Globus pallidus (tissue), 1 donor: ENCODE measurements at regions not wholly inside any gene's neighbourhood (a gene's known extent, or its start where the extent isn't known, plus 50 kb on each side); places are given as distances from the start of the nearest gene placed in this dataset.

Source experiments
- DNase-seq: peaks from one replicate; pipeline ENCODE4 v3.0.0-alpha.2; 2015; ENCODE audit warnings: low spot score

DNA sequence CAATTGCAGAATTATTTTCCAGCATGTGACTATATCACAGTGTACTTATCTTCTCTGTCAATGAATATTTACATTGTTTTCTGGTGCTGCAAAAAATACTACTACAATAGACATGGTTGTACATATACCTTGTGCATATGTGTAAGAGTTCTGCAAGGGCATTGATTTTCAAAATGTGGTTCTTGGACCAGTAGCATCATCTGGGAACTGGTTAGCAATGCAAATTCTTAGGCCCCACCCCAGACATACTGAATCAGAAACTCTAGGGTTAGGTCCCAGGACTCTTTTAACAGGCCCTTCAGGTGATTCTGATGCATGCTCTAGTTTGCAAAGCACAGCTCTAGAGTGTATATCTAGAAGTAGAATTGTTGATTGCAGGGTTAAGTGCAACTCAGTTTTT, 292.3 kb downstream of the ZNF621 start:
- no peak for DNase-seq

DNA sequence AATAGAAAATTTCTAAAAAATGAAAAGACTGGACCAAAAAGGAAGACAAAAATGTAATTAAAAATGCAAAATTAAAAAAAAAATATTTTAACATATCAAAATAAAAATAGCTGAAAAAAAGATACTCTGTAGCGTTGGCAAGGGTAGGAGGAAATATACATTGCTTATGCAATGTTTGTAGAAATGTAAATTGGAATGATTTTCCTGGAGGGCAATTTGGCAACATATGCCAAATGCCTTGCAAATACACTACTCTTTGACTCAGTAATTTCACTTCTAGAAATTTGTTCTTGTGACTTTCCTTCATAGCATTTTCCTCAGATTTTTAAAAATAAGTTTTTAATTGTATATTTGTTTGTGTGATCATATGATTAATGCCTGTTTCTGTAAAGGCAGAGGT, 296.6 kb downstream of the ZNF621 start:
- no peak for DNase-seq

DNA sequence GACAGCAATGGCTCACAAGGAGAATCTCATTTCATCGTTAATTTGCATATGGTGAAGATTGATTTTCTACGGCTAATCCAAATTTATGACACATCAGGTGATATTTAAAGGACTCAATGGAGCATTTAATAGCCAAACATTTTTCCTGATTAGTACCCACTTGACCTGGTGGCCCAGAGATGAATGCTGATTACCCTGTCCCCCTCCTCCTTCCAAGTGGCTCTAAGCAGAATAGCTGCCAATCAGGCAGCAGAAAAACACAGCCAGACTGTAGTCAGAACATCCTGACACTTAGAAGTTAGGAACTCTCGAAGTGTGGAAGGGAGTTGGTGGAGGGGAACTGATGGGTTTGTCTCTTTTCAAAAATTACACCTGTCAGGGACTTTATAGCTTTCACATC, 302.5 kb downstream of the ZNF621 start:
- no peak for DNase-seq

DNA sequence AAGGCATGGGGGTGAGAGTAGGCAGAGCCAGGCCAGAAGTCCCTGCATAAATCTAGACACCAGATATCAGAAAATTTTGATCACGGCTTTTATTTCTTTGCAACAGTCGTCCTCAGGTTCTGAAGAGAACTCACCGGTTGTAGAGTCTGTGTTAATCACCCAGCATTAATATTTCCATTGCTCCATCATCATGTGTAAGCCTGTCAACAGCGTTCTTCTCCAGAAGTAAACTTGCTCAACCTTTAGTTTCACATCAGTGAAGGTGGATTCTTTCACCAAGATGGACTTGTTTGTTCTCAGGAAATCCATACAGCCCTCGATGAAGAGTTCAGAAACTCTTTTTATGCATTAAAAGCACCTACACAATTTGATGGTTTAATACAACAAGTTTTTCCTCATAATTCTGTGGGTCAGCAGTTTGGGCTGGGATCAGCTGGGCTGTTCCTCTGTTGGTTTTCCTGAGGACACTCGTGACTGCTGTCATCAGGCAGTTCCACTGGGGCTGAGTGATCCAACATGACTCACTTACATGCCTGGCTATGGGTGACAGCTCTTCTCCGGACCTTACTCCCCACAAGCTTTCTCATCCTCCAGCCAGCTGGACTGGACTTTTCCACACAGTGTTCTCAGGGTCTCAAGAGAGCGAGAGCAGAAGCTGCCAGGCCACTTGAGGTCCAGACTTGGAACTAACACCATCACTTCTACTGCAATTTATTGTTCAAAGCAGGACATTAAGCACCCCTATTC, 303.4 kb downstream of the ZNF621 start:
- DNase-seq = no peak

DNA sequence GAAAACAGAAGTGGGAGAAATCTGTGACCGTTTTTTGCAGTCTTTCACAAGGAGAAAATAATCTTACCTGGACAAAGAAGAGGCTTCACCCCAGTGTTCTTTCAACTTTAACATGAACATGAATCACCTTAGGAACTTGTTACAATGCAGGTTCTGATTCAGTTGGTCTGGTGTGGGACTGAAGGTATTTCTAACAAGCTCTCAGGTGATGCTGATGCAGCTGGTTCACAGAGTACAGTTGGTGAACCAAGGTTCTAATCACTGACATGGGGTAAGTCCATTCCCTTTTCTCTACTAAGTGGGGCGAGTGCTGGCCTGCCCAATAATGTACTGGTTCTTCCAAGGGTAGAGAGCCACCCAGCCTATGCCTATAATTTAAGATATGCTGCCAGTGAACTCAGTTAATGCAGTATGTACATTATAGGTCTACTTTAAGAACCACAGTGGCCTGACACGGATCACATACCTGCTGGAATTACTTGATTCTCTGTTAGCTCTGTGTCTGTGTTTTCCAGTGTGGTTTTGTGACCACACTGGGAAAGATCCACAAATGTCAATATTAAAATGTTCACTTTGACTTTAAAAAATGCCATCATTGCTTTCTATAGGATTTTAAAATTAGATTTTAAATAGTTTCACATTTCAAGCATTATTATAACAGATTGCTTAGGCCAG, 304.1 kb downstream of the ZNF621 start:
- DNase-seq = no peak

DNA sequence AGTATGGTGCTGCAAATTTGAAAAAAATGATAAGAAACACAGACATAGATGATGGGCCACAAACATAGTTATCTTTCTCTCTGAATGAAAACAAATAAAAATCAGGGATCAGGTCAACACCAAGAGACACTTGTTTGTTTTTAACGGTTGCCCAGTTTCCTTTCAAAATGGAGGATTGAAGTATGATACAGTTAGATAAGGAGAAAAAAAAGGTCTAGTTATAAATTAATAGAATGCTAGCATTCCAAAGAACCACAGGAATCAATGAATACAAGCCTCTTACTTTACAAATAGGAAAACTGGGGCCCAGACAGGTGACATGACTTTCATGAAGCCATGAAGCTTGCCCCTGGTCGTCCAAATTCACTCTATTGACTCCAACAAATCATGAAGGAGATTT, 305.1 kb downstream of the ZNF621 start:
- no peak for DNase-seq

DNA sequence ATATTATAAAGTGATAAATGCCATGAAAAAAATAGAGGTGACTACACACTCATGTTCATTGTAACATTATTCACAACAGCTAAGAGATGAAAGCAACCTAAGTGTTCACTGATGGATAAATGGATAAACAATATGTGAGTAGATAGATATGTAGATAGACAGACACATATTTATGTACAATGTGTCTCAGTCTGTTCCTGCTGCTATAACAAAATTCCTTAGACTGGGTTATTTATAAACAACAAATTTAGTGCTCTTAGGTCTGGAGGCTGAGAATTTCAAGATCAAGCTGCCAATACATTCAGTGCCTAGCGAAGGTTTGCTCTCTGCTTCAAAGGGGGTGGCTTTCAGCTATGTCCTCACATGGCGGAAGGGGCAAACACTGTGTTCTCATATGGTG, 312.5 kb downstream of the ZNF621 start:
- no peak for DNase-seq

DNA sequence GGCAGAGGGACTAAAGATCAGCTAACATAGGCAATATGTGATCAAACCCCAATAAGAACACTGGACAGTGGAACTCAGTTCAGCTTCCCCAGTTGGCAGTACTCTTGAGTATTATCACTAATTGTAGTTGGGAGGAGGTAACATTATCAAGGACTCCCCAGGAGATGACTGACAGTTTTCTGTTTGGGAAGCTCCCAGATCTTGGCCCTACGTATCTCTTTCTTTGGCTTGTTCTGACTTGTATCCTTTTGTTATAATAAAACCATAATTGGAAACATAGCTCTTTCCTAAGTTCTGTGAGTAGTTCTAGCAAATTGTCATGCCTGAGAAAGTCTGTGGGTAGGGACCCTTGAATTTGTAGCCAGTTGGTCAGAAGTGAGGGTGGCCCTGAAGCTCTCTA, 316.4 kb downstream of the ZNF621 start:
- DNase-seq = no peak

DNA sequence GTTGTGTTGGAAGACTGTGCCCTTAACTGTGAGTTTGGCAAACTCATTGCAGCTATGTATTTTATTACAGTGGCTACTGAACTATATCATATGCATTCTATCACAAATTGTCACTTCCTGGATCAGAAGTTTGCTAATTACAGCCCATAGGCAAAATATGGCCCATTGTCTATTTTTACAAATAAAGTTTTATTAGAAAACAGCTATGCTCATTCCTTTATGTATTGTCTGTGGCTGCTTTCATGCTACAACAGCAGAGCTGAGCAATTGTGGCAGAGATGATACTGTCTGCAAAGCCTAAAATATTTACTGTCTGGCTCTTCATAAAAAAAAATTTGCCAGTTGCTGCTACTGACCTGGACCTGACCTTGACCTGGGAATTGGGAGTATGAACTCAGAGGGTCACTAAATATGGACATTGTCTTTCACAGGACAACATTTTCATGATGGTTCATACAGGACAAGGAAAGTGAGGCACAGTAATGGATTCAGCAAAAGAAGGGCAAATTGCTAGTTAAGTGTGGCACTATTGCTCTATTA, 316.9 kb downstream of the ZNF621 start:
- no peak for DNase-seq

DNA sequence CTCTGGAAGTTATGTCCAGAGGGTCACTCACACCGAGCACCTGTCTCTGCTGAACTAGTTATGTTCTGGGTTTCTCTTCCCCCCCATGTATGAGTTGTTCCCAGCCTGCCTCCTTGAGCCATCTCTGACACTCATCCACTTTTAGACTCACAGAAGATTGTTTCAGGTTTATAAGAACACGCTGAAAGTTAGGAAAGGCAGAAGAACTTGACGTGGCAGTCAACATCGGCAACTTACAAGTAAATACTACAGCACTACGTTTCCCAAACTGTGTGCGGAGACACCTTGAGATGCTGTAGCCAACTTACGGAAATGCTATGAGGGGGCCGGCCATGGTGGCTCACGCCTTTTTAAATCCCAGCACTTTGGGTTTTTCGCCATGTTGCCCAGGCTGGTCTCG, 318.0 kb downstream of the ZNF621 start:
- no peak for DNase-seq

DNA sequence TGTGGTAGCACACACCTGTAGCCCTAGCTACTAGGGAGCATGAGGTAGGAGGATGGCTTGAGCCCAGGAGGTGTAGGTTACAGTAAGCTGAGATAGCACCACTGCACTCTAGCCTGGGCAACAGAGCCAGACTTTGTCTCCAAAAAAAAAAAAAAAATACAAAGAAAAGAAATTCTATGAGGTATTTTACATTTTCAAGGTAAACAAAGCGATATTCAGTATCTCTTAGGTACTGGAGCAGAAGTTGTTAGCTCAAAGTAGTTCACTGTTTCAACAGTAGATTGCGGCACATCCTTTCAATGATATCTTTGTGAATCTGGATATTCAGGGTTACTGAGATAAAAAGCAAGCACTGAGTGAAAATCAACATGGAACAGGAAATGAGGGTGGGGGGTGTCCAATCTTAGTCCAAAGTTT, 318.5 kb downstream of the ZNF621 start:
- no peak for DNase-seq

DNA sequence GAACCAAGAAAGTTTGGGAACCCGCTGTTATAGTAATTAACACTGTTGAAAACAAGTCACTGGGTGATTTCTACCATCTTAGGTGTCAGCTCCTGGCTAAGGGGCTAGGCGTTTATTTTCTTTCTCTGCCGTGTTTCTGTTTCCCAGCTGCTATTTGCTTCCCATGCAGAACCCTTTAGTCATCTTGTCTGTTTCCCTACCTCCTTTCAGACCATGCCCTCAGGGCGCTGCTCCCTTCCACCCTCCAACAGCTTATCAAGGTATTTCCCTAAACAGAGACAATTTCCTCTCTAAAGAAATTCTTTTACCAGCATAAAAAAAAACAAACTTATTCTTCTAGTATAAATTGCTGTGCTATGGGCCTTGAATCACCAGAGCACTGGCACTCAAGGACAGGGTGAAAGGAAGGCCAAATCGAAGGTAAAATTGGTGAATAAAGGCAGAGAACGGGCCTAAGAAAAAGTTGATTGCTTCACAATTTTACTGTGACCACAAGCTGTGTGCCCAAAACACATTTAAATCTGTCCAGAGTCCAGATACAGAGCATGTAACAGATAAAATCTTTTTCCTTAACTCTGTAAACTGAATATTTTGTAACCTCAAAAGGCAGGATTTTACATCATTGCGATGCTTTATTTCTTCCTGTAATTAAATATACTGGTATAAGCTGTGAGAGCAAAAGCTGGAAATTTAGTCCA, 319.2 kb downstream of the ZNF621 start:
- no peak for DNase-seq

DNA sequence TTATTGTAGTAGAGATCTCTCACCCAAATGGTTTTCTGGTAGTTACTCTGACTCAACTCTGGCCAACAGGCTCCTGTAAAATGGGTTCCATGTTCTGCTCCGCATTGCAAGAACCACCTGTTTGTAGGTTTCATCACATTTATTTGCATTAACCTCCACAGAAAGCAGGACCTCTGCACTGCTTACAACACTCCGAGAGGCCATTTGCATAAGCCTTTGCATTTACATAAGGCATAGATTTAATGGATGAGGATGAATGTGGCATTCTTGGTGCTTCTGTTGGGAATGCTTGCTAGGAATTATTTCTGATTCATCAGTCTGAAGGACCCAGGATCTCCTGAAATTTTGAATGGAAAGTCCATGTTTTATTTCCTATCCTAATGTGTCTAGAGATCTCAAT, 320.1 kb downstream of the ZNF621 start:
- no peak for DNase-seq

DNA sequence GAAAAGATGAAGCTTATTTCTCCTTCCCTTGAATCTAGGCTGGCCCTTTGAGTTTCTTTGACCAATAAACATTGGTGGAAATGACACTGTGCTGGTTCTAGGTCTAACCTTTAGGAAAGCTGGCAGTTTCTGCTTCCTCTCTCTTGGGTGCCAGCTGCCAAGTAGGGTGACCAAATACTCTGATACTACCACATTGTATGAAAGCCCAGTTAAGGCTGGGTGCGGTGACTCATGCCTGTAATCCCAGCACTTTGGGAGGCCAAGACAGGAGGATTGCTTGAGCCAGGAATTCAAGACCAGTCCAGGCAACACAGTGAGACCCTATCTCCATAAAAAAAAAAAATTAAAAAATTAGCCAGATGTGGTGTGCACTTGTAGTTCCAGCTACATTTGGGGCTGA, 320.7 kb downstream of the ZNF621 start:
- DNase-seq = no peak

DNA sequence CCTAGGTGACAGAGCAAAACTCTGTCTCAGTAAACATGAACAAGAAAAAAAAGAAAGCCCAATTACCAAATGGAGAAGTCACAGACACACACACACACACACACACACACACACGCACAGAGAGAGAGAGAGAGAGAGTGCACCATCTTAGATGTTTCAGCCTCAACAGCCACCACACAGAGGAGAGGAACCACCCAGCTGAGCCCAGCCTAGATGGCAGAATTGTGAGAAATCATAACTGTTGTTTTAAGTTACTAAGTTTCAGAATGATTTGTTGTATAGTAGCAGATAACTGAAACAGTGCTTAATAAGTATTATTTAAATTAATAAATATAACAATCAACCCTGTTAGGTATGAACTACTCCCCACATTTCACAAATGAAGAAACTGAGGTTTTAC, 321.2 kb downstream of the ZNF621 start:
- no peak for DNase-seq

DNA sequence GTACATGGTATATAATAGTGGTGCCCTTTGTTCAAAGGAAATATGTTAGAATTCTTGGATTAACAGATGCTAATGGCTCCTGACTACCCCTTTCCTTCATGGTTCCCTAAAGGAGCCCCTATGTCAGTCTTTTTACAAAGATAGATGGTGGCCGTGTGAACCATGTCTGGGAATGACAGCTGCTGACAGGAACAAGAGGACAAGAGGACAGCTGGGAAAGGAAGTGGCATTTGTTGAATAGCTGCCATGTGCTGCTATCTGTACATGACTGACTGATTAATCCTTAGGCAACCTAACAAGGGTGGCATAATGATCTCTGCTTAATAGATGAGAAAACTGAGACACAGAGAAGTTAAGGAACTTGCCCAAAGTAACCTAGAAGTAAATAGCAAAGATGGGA, 321.7 kb downstream of the ZNF621 start:
- no peak for DNase-seq

DNA sequence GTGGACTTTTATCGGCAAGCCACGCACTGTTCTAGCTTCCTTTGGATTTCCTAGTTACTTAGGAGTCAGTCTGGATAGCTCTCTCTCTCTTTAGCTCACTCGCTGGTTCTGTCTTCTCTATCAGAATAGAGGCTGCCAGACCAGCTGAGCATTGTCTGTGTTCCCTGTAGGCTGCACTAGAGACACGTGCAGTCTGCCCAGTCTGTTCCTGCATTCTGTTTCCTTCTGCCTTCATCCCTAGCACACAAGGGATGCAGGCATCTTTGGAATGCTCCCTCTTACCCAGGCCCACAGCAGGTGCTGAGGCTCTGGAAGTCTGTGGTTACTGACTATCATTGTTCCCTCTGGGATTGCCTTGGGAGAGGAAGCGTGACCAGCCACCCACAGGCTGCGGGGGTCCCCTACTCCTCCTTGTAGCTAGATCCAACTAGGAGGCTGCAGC, 322.8 kb downstream of the ZNF621 start:
- DNase-seq = no peak

DNA sequence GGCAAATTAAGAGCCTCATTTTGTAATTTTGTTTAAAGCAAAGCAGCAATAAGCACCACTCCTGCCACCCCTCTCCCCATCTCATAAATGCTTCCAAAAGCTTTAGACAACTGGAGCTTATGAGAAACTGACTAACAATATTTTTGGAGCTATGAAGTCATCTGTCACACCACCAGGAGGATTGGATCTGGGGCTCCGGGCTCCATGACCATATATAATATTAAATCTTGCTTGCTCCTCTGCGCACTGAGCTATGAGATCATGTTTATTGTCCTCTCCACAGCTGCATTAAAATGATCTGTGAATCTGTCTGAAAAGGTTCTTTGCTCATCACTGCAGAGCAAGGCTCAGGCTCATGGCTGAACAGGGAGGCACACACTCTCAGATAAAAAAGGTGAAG, 323.7 kb downstream of the ZNF621 start:
- no peak for DNase-seq

DNA sequence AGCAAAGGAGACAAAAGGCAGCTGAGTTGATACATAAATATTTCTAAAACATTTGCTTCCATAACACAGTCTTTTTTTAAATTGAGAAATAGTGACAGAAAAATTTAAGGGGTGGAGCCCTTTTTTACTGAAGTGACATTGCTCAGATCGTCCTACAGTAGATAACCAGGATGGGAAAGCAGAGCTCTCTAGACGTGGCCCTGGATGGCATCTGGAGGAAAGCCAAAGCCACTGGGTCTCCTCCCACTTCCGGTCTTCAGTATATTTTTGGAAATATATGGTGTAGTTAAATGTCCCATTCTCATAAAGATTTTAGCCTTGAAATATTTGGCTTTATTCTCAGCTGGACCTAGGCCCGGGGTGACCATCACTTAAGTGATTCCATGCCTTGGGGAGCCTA, 326.1 kb downstream of the ZNF621 start:
- no peak for DNase-seq

DNA sequence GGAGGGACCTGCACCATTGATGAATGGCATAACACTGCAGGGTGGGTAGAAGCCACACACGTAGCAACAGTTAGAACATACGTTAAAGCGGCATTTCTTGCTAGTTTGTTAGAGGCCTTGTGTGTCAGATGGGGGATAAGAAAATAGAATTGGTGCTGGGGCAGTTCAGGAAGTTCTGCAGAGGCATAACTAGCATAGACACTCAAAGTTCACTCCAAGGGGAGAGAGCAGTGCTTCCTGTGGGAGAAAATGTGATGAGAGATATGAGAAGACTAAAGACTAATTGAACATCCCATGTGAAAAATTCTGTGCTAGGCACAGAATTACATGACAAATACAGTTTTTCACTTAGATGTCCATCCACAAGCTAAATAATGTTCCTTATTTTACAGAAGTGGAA, 327.1 kb downstream of the ZNF621 start:
- DNase-seq = no peak

DNA sequence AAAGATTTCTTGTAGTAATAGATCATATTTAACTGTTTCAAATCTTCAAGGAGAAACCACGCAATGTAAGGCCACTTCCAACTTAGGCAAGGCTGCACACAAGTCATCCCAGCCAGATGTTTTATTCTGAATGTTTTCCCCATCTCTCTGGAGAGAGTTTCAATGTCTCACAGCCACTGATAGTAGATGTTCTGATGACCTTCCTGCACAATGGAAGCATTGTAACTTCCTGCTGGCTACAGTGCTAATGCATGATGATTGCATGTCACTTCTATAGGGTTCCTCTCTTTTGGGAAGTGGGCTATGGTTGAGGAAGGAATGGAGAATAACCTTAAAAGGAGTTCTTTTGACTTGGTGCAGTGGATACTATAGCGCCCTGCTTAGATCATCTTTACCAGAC, 328.0 kb downstream of the ZNF621 start:
- DNase-seq = no peak

DNA sequence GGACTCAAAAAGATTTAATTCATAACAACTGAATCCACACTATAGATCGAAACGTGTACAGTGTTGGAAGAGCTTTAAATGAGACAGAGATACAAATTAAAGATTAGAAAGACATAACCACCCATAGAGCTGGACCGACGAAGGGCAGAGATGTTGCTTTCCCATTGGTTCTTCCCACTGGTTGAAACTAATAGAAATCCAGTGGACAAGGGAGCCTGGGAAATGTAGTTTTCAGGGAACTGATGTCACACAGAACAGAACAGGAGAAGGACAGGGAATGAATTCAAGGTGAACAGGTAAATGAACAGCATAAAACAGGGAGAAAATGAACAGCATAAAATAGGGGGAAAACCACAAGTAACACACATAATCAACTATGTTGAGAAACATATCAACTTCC, 328.7 kb downstream of the ZNF621 start:
- DNase-seq = no peak

DNA sequence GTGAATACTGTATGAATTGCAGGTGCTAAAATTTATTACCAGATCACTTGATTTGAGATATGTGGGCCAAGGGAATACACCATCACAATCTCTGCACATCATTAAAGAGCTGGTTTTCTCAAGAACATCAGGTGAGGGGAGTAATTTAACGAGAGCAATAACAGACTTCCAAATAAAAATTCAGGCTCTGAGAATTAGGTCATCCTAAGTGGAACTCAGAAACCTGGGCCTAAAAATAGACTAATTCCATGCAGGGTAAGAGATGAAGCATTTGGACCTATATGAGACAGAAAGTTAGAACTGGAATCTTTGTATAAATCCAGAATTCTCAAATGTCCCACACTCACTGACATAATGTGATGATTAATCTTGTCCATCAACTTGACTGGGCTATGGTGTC, 331.1 kb downstream of the ZNF621 start:
- no peak for DNase-seq
